GM21528 (cell line): ENCODE measurements at regions not wholly inside any gene's neighbourhood (a gene's known extent, or its start where the extent isn't known, plus 50 kb on each side); places are given as distances from the start of the nearest gene placed in this dataset.

ENCODE experiments used
- ATAC-seq: cut with Tn5 transposase; IDR thresholded peaks from one replicate; pipeline ENCODE4 v1.9.1; 2021; ENCODE audit warnings: mild to moderate bottlenecking, moderate library complexity; ENCODE audit not compliant: unreplicated experiment, low FRiP score

- no peak for ATAC-seq
Measured at GRCh38 chr17:77358801-77359200, 218.0 kb downstream of the SEC14L1 start.

GRCh38 chr17:77359236-77359635, 218.5 kb downstream of the SEC14L1 start:
- no peak for ATAC-seq

- ATAC-seq: no peak
Measured at GRCh38 chr17:77361986-77362620, 221.3 kb downstream of the SEC14L1 start.

DNA sequence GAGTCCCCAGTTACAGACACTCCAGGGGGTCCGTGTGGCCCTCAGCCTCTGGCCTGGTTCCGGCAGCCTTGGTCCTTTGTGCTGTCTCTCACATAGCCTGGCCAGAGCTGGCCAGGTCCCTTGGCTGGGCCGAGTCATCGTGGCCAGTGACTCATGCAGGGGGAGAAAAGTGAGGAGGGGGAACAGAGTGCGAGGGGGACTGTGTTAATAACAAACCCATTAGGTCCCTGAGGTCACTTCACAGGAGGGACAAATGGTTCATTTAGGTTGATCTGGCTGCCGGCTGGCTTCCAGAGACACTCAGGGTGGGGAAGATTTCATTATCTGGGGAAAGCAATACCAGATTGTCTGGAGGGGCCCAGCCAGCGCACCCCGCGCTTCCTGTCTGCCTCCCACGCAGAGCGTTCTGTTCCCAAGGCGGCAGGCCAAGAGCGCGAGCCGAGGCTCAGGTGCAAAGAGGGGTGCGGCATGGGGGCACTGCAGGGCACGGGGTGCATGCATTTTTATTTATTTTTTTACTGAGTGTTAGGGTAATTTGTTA, 223.1 kb downstream of the SEC14L1 start:
- ATAC-seq: no peak

- ATAC-seq: no peak
Measured at GRCh38 chr17:77364381-77364911, 223.7 kb downstream of the SEC14L1 start.

DNA sequence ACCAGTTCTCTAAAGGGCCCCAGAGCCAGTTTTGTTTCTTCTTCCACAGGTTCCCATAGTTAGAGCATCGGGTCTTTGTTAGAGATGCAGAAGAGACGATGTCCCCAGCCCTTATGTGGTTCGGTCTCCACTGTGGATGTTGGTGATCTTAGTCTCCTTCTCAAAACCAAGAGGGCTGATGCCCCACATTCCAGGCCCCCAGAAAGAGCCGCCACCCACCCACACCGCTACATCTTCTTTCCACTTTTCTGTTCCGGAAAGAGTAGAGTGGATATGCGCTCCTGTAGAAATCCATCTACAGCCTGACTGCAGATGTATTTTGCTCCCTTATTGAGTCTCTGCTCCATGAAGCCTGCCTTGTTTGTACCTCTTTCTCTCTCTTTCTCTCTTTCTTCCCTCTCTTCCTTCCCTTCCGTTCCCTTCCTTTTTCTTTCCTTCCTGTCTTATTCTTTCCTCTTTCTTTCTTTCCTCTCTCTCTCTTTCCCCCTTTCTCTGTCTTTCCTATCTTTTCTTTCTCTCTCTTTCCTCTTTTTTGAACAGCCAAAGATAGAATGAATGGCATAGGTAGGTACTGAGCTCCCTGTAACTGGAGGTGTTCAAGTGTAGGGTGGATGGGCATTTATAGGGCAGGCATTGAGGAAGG, 224.3 kb downstream of the SEC14L1 start:
- no peak for ATAC-seq

- ATAC-seq: no peak
Measured at GRCh38 chr17:77365584-77366186, 224.9 kb downstream of the SEC14L1 start.

DNA sequence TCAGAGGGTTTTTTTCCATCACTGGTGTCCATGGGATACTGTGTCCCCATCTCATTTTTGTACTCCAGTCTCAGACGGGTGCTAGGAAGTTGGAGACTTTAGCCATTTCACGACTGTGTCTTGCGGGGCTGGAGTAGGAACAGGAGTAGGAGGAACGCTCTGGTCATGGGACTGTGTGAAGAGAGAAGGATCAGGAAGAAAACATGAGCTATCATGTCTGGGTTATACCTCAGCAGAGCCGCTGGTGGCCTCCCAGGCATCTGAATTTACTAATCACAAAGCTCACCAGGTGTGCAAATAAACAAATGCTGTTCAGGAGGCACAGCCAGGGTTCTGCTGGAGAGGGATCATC, 225.4 kb downstream of the SEC14L1 start:
- no peak for ATAC-seq

DNA sequence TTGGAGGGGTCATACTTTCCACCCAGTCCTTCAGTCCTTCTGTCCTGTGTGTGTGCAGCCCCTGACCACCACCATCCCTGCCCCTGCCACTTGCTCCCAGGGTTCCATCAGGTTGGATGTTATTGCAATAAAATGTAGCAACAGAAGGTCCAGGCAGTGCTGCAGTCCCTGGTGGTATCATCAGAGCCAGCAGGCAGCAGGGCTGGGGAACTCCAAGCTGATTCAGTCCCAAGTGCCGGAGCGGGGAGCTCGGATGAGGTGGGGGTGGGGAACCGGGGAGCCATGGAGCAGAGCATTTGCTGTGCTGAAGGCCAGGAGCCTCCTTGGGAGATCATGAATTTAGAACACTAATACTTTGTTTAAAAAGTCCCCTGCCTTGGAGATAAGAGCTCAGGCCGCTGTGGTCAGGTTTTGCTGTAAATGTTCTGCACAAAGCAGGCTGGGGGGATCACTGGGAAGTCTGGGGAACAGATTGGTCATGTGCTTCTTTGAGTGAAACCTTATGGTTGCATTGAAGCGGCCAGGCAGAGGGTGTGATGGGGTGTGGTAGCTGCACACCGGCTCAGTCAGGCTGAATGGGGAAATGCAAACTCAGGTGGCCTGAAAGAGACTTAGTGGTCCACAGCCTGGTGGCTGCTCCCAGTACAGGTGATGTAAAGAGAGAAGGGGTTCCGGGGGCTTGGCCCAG, 225.9 kb downstream of the SEC14L1 start:
- no peak for ATAC-seq

GRCh38 chr17:77369544-77369971, 228.8 kb downstream of the SEC14L1 start:
- no peak for ATAC-seq

GRCh38 chr17:77370586-77370985, 229.8 kb downstream of the SEC14L1 start:
- ATAC-seq: no peak

DNA sequence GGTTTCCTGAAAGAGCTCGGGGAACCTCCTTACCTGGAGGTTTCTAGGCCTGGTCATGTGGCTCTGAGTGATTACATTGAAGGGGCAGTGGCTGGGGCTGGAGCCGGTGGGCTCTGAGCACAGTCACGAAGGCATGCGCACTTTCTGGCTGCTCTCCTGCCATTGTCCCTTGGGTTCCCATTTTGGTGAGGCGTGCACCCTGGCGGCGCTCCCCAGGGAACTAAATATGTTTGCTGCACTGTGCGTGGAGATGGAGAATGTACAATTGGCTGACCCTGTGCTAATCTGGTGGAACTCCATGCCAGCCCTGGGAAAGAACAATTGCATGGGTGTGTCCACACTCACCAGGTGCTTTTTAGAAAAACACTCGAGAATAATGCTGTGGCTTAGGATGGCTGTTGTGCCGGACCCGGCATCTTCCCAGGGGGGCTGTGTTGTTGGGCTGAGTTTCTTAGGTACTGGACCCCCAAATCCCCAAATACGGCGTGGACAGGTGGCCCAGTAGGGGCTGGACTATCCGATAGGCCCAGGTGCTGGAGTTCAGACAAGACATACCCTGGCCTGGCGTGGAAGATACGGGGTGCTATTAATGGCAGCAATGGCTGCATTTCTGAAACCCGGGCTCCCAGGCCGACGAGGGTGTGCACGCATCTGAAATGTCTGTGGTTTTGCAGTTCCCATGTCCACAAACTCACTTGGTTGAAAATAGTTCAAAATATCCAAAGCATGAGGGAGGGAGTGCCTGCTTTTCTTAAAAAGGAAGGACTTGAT, 230.5 kb downstream of the SEC14L1 start:
- no peak for ATAC-seq

DNA sequence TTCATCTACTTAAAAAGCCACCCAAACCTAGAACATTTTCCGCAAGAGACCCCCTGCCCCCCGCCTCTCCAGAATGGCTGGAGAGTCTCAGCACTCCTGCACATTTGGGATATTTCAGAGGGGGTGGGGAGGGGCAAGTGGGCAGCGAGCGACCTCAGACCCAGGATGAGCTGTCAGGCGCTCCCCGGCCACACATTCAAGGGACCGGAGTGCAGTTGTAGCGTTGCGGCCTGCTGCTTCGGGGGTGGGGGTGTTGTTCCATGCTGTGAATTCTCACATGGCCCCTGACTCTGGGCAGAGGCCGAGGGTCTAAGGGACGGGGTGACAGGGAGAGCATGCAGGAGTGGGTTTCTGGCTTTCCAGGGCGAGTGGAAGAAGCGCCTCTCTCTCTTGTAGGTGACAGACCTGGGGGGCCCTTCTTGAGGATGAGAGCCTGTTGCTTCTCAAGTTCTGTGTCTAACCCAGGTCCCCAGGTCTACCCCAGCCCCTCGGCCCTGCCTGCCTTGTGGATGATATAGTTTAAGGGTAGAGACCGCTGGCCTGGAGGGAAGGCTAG, 231.2 kb downstream of the SEC14L1 start:
- ATAC-seq: no peak

GRCh38 chr17:77372444-77373298, 231.9 kb downstream of the SEC14L1 start:
- no peak for ATAC-seq

GRCh38 chr17:77373299-77374169, 232.8 kb downstream of the SEC14L1 start:
- no peak for ATAC-seq

- no peak for ATAC-seq
Measured at GRCh38 chr17:77374170-77374936, 233.6 kb downstream of the SEC14L1 start.
